Activated CD4-positive, alpha-beta memory T cell treated with anti-CD3 and anti-CD28 coated beads, Interleukin-2, amount 10 ng/mL, durations not matched to agents 7 days and 5 days (primary cell): ENCODE measurements at regions not wholly inside any gene's neighbourhood (a gene's known extent, or its start where the extent isn't known, plus 50 kb on each side); places are given as distances from the start of the nearest gene placed in this dataset.
"Not testable (repeated sequence)": the region's sequence is repeated elsewhere in the genome, so short reads cannot be mapped to it uniquely, and the experiment has no call there.

Source experiments
- CTCF ChIA-PET: fragments of 350-600 bp; sonication (Branson Sonifier 250); formaldehyde crosslinking; loops from one replicate; lab custom pipeline; 2021; ENCODE audit warnings: antibody characterized with exemption, inconsistent platforms; lab: Charles Lee
- POLR2A ChIA-PET: fragments of 350-600 bp; sonication (Branson Sonifier 250); formaldehyde crosslinking; loops from one replicate; lab custom pipeline; 2021; ENCODE audit warnings: antibody characterized with exemption; lab: Charles Lee
- DNase-seq: peaks from one replicate; pipeline ENCODE4 v3.0.0-alpha.2; 2020
- H3K27ac Mint-ChIP-seq: one replicate; pipeline ENCODE4 v1.8.0; 2021; ENCODE audit warnings: mild to moderate bottlenecking, mixed read lengths
- H3K27me3 Mint-ChIP-seq: one replicate; pipeline ENCODE4 v1.8.0; 2021; ENCODE audit warnings: mixed read lengths
- H3K36me3 Mint-ChIP-seq: one replicate; pipeline ENCODE4 v1.8.0; 2021; ENCODE audit warnings: low read depth, mixed read lengths
- H3K4me1 Mint-ChIP-seq: one replicate; pipeline ENCODE4 v1.8.0; 2021; ENCODE audit warnings: mixed read lengths
- H3K4me3 Mint-ChIP-seq: one replicate; pipeline ENCODE4 v1.8.0; 2021; ENCODE audit warnings: mild to moderate bottlenecking, mixed read lengths
- H3K9me3 Mint-ChIP-seq: one replicate; pipeline ENCODE4 v1.8.0; 2021; ENCODE audit warnings: mixed read lengths

GRCh38 chr5:106277540-106278096 is 1393.1 kb downstream of the EFNA5 start:
- H3K4me1 Mint-ChIP-seq: no peaks in the 10 kb centered on the region
- peaks cover 3% of the 10 kb centered on the region for H3K9me3 Mint-ChIP-seq
- no peak for DNase-seq
- no peaks in the 10 kb centered on the region for H3K36me3 Mint-ChIP-seq
- no peaks in the 10 kb centered on the region for H3K27me3 Mint-ChIP-seq
- H3K4me3 Mint-ChIP-seq: no peak overlapping the region
- POLR2A ChIA-PET: no interaction called here
- CTCF ChIA-PET: no interaction called here
- no peak overlapping the region for H3K27ac Mint-ChIP-seq

- DNase-seq: no peak
- ChIA-PET POLR2A (no interaction called here), CTCF (no interaction called here)
- Mint-ChIP-seq H3K4me1 (no peaks in the 10 kb centered on the region), H3K27ac (no peak overlapping the region), H3K27me3 (no peaks in the 10 kb centered on the region), H3K36me3 (no peaks in the 10 kb centered on the region), H3K9me3 (peaks cover 5% of the 10 kb centered on the region), H3K4me3 (no peak overlapping the region)
These were observed 1401.4 kb downstream of the EFNA5 start for GRCh38 chr5:106269252-106269843.

- H3K4me3 Mint-ChIP-seq: no peak overlapping the region
These were observed 1403.5 kb downstream of the EFNA5 start for GRCh38 chr5:106267256-106267655.

GRCh38 chr5:106262395-106262794 is 1408.3 kb downstream of the EFNA5 start:
- CTCF ChIA-PET: no interaction called here

More at GRCh38 chr5:106267256-106267655, 1403.5 kb downstream of the EFNA5 start:
- Mint-ChIP-seq H3K4me1 (no peaks in the 10 kb centered on the region), H3K36me3 (no peaks in the 10 kb centered on the region), H3K27me3 (no peaks in the 10 kb centered on the region), H3K27ac (no peak overlapping the region), H3K9me3 (peaks cover 2% of the 10 kb centered on the region)
- DNase-seq: no peak
- ChIA-PET CTCF (no interaction called here), POLR2A (no interaction called here)

GRCh38 chr5:106259431-106260090 is 1411.2 kb downstream of the EFNA5 start:
- CTCF ChIA-PET, H3K27ac Mint-ChIP-seq, H3K36me3 Mint-ChIP-seq, H3K9me3 Mint-ChIP-seq, DNase-seq, H3K4me3 Mint-ChIP-seq, H3K4me1 Mint-ChIP-seq, H3K27me3 Mint-ChIP-seq, POLR2A ChIA-PET: not testable (repeated sequence)

More at GRCh38 chr5:106262395-106262794, 1408.3 kb downstream of the EFNA5 start:
- Mint-ChIP-seq H3K27ac (no peak overlapping the region), H3K9me3 (peaks cover 4% of the 10 kb centered on the region), H3K27me3 (no peaks in the 10 kb centered on the region), H3K4me1 (no peaks in the 10 kb centered on the region), H3K36me3 (no peaks in the 10 kb centered on the region), H3K4me3 (no peak overlapping the region)
- DNase-seq: no peak
- POLR2A ChIA-PET: no interaction called here

GRCh38 chr5:106258591-106259125 is 1412.1 kb downstream of the EFNA5 start:
- Mint-ChIP-seq H3K4me3 (no peak overlapping the region), H3K4me1 (no peaks in the 10 kb centered on the region), H3K36me3 (no peaks in the 10 kb centered on the region), H3K27ac (no peak overlapping the region), H3K9me3 (peaks cover 6% of the 10 kb centered on the region), H3K27me3 (no peaks in the 10 kb centered on the region)
- ChIA-PET CTCF (no interaction called here), POLR2A (no interaction called here)
- no peak for DNase-seq

GRCh38 chr5:106254784-106255183 is 1416.0 kb downstream of the EFNA5 start:
- POLR2A ChIA-PET: no interaction called here
- Mint-ChIP-seq H3K9me3 (peaks cover 6% of the 10 kb centered on the region), H3K27me3 (no peaks in the 10 kb centered on the region), H3K4me1 (no peaks in the 10 kb centered on the region), H3K27ac (no peak overlapping the region), H3K4me3 (no peak overlapping the region), H3K36me3 (no peaks in the 10 kb centered on the region)
- DNase-seq: no peak
- CTCF ChIA-PET: no interaction called here

- H3K4me1 Mint-ChIP-seq, CTCF ChIA-PET: not testable (repeated sequence)
- H3K9me3 Mint-ChIP-seq: peaks cover 14% of the 10 kb centered on the region
These were observed 1424.5 kb downstream of the EFNA5 start for GRCh38 chr5:106246044-106246745.

GRCh38 chr5:106241409-106241808 is 1429.3 kb downstream of the EFNA5 start:
- POLR2A ChIA-PET: no interaction called here
- DNase-seq: no peak
- no peaks in the 10 kb centered on the region for H3K36me3 Mint-ChIP-seq
- CTCF ChIA-PET: no interaction called here
- H3K27ac Mint-ChIP-seq: no peak overlapping the region
- H3K4me1 Mint-ChIP-seq: no peaks in the 10 kb centered on the region
- no peaks in the 10 kb centered on the region for H3K27me3 Mint-ChIP-seq
- peaks cover 10% of the 10 kb centered on the region for H3K9me3 Mint-ChIP-seq
- no peak overlapping the region for H3K4me3 Mint-ChIP-seq

More at GRCh38 chr5:106246044-106246745, 1424.5 kb downstream of the EFNA5 start:
- H3K4me3 Mint-ChIP-seq, H3K27ac Mint-ChIP-seq, H3K36me3 Mint-ChIP-seq, DNase-seq, H3K27me3 Mint-ChIP-seq, POLR2A ChIA-PET: not testable (repeated sequence)

- H3K4me3 Mint-ChIP-seq: no peak overlapping the region
- no peak for DNase-seq
- no peak overlapping the region for H3K27ac Mint-ChIP-seq
- ChIA-PET POLR2A (no interaction called here), CTCF (no interaction called here)
- H3K9me3 Mint-ChIP-seq: peaks cover 13% of the 10 kb centered on the region
- no peaks in the 10 kb centered on the region for H3K4me1 Mint-ChIP-seq
- H3K36me3 Mint-ChIP-seq: no peaks in the 10 kb centered on the region
- H3K27me3 Mint-ChIP-seq: no peaks in the 10 kb centered on the region
These were observed 1464.7 kb downstream of the EFNA5 start for GRCh38 chr5:106205916-106206571.

GRCh38 chr5:106202035-106202434 is 1468.7 kb downstream of the EFNA5 start:
- H3K27ac Mint-ChIP-seq: no peak overlapping the region
- no peaks in the 10 kb centered on the region for H3K36me3 Mint-ChIP-seq
- CTCF ChIA-PET: no interaction called here

GRCh38 chr5:106200971-106201370 is 1469.8 kb downstream of the EFNA5 start:
- ChIA-PET POLR2A (no interaction called here), CTCF (no interaction called here)
- Mint-ChIP-seq H3K4me1 (no peaks in the 10 kb centered on the region), H3K9me3 (peaks cover 14% of the 10 kb centered on the region), H3K36me3 (no peaks in the 10 kb centered on the region), H3K27ac (no peak overlapping the region), H3K4me3 (no peak overlapping the region), H3K27me3 (no peaks in the 10 kb centered on the region)
- DNase-seq: no peak

More at GRCh38 chr5:106202035-106202434, 1468.7 kb downstream of the EFNA5 start:
- H3K4me1 Mint-ChIP-seq: no peaks in the 10 kb centered on the region
- H3K27me3 Mint-ChIP-seq: no peaks in the 10 kb centered on the region
- DNase-seq: no peak
- peaks cover 14% of the 10 kb centered on the region for H3K9me3 Mint-ChIP-seq
- H3K4me3 Mint-ChIP-seq: no peak overlapping the region
- POLR2A ChIA-PET: no interaction called here
